ENCODE measurements at regions not wholly inside any gene's neighbourhood (a gene's known extent, or its start where the extent isn't known, plus 50 kb on each side); places are given as distances from the start of the nearest gene placed in this dataset.

DNA sequence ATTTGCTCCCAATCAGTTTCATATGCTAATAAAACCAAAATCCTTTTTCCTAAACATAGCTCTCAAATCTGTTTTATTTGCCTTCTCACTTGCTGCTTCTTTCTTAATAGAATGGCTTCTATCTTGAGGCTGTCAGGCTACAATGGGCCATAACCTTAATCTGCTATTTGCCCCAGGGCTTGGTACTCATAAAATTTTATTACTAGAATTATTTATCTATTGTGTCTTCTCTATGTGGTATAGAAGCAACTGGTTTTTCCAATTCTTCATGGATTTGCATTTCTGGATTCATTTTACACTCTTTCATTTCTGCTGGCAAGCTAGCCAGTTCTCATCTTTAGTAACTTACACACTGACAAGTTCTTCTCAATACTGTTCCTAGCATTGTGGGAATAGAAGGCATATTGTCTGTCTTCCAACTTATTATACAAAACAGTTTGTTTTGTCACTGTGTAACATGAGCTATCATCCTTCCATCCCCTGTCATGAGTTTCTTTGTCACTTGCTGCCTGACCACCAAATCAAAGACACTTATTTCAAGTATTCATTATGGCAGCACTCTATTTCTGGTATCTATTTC lies 96.6 kb upstream of the KCNIP4 start:
- Histone ChIP-seq H3K4me3 (ENCODE audit: low read length) (no peak overlapping the region), H3K36me3 (ENCODE audit: control insufficient read depth, insufficient read depth, low read length) (no peaks in the 10 kb centered on the region), H3K9me3 (ENCODE audit: control insufficient read depth, low read depth, low read length) (no peaks in the 10 kb centered on the region), H3K27ac (ENCODE audit: low read length) (no peak overlapping the region), H3K27me3 (ENCODE audit: control insufficient read depth, insufficient read depth, low read length) (no peaks in the 10 kb centered on the region), H3K4me1 (ENCODE audit: control insufficient read depth, insufficient read depth, low read length) (no peaks in the 10 kb centered on the region)
- DNase-seq = no peak

DNA sequence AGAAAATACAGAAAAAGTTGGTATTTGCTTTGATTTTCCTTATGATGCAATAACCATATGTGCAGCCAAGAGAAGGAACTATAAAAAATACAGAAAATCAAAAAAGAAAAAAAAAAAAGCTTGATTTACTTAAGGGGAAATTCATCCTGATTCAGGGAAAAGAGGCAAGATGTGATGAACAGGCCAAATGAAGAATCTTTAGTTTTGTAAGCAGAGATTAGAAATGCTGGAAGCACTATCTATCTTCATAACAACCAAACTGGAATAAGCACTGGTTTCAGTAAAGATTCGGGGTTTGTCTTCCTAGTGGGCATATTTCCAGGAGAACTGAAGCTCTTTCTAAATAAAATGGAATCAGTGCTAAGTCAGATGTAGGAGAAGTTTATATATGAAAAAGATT lies 82.9 kb upstream of the KCNIP4 start:
- no peak for DNase-seq
- no CpG with 5 or more reads among the region's 1 CpG for WGBS (ENCODE audit: insufficient coverage, low lambda C conversion rate)
- Histone ChIP-seq H3K36me3 (ENCODE audit: control insufficient read depth, insufficient read depth, low read length) (no peaks in the 10 kb centered on the region), H3K4me3 (ENCODE audit: low read length) (no peak overlapping the region), H3K4me1 (ENCODE audit: control insufficient read depth, insufficient read depth, low read length) (no peaks in the 10 kb centered on the region), H3K27me3 (ENCODE audit: control insufficient read depth, insufficient read depth, low read length) (no peaks in the 10 kb centered on the region), H3K9me3 (ENCODE audit: control insufficient read depth, low read depth, low read length) (no peaks in the 10 kb centered on the region), H3K27ac (ENCODE audit: low read length) (no peak overlapping the region)

DNA sequence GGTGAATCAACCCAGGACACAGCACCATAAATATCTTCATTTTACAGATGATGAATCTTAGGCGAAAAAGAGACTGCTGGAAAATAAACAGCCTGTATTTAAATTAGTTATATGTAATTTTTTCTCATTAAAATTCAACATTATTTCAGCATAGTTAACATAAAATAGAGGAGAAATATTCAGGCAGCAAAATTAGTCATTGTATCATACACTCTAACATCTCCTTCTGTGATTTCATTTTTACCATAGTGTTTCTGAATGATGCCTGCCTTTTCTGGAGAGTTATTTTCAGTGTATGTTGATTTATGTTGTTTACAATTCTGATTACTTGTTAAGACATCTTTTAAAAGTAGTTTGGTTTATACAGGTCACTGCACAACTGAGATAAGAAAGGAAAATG lies 82.3 kb upstream of the KCNIP4 start:
- no peak for DNase-seq
- WGBS (ENCODE audit: insufficient coverage, low lambda C conversion rate) = 100% methylated on average over 1 of the region's 1 CpG
- no peaks in the 10 kb centered on the region for H3K27me3 ChIP-seq (ENCODE audit: control insufficient read depth, insufficient read depth, low read length)

DNA sequence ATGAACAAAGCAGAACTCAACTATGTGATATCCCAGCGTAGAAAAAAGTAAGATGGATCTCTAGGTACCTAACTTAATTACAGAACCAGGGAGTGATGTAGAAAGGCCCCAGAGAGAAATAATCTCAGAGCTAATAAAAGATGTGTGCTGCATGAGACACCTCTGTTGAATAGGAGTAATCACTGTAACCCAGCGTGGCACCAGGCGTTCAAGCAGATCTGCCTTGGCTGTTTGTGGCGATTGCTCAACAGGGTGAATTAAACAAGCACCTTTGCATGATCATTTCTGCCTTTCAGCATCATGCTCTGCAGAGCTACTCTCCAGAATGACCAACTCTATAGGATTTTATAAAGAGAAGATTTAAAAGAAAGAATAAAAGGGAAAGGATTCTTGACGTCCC lies 81.7 kb upstream of the KCNIP4 start:
- DNase-seq = no peak
- H3K4me1 ChIP-seq (ENCODE audit: control insufficient read depth, insufficient read depth, low read length) = no peaks in the 10 kb centered on the region
- 63% methylated on average over 1 of the region's 5 CpGs for WGBS (ENCODE audit: insufficient coverage, low lambda C conversion rate)
- H3K9me3 ChIP-seq (ENCODE audit: control insufficient read depth, low read depth, low read length) = no peaks in the 10 kb centered on the region
- no peak overlapping the region for H3K4me3 ChIP-seq (ENCODE audit: low read length)
- H3K27me3 ChIP-seq (ENCODE audit: control insufficient read depth, insufficient read depth, low read length) = no peaks in the 10 kb centered on the region
- H3K36me3 ChIP-seq (ENCODE audit: control insufficient read depth, insufficient read depth, low read length) = no peaks in the 10 kb centered on the region
- H3K27ac ChIP-seq (ENCODE audit: low read length) = no peak overlapping the region

More for the DNA sequence above, 82.3 kb upstream of the KCNIP4 start:
- Histone ChIP-seq H3K9me3 (ENCODE audit: control insufficient read depth, low read depth, low read length) (no peaks in the 10 kb centered on the region), H3K27ac (ENCODE audit: low read length) (no peak overlapping the region), H3K4me3 (ENCODE audit: low read length) (no peak overlapping the region), H3K36me3 (ENCODE audit: control insufficient read depth, insufficient read depth, low read length) (no peaks in the 10 kb centered on the region), H3K4me1 (ENCODE audit: control insufficient read depth, insufficient read depth, low read length) (no peaks in the 10 kb centered on the region)

DNA sequence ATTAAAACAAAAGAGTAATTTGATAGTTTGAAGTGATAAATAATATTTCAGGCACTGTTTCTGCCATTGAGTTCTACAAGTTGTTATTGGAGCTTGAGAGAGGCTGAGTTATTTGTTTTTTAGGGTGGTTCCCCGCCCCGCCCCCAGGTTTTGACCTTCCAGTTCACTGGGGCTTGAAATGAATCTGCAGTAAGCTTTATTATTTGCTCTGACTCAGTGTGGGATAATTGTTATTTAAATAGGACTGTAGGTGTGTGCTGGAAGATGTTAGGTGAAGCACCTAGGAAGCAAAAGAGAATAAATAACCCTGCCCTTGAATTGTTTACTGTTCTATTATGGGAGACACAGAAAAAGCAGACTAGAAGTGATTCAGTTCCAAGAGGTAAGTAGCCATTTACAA lies 81.2 kb upstream of the KCNIP4 start:
- Histone ChIP-seq H3K27me3 (ENCODE audit: control insufficient read depth, insufficient read depth, low read length) (no peaks in the 10 kb centered on the region), H3K9me3 (ENCODE audit: control insufficient read depth, low read depth, low read length) (no peaks in the 10 kb centered on the region), H3K4me3 (ENCODE audit: low read length) (no peak overlapping the region), H3K27ac (ENCODE audit: low read length) (no peak overlapping the region), H3K36me3 (ENCODE audit: control insufficient read depth, insufficient read depth, low read length) (no peaks in the 10 kb centered on the region), H3K4me1 (ENCODE audit: control insufficient read depth, insufficient read depth, low read length) (no peaks in the 10 kb centered on the region)
- no CpG with 5 or more reads among the region's 2 CpGs for WGBS (ENCODE audit: insufficient coverage, low lambda C conversion rate)
- DNase-seq = no peak

DNA sequence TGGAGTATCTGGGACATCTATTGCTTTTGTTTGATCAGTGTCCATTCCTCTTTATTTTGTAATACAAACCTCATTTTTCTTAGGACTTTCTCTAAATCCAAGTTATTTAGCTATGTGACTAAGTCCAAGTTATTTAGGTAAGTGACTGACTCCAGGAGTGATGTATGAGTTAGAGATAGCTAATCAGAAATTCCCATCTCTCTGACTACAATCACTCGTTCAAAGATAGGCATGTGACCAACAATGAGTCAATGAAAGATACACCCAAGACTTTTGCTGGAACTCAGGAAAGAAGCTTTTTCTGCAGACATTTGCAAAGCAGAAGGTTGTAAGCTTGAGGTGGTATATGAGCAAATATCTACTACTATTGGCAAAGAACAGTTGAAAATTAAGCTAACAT lies 72.5 kb upstream of the KCNIP4 start:
- Histone ChIP-seq H3K4me1 (ENCODE audit: control insufficient read depth, insufficient read depth, low read length) (no peaks in the 10 kb centered on the region), H3K36me3 (ENCODE audit: control insufficient read depth, insufficient read depth, low read length) (no peaks in the 10 kb centered on the region), H3K9me3 (ENCODE audit: control insufficient read depth, low read depth, low read length) (no peaks in the 10 kb centered on the region), H3K27ac (ENCODE audit: low read length) (no peak overlapping the region), H3K4me3 (ENCODE audit: low read length) (no peak overlapping the region), H3K27me3 (ENCODE audit: control insufficient read depth, insufficient read depth, low read length) (no peaks in the 10 kb centered on the region)
- WGBS (ENCODE audit: insufficient coverage, low lambda C conversion rate) = 20% methylated on average over 1 of the region's 1 CpG
- DNase-seq = no peak

DNA sequence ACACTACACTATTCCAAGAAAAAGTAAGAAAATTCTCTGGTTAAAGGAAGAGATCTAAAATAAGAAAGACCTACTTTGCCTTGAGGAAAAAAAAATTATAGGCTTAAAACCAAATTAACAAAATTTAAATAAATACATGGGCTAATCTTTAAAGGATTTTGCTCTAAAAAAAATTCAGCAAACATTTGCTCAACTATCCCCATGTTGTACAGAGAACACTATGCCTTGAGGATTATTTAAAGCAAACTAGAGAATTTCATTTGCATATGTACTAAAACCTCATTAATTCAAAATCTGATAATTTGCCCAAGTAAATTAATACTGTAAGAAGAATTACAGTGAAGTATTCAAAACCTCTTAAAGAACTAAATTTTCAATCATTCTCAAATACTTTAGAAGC lies 71.6 kb upstream of the KCNIP4 start:
- H3K36me3 ChIP-seq (ENCODE audit: control insufficient read depth, insufficient read depth, low read length) = no peaks in the 10 kb centered on the region
- H3K4me3 ChIP-seq (ENCODE audit: low read length) = no peak overlapping the region
- H3K4me1 ChIP-seq (ENCODE audit: control insufficient read depth, insufficient read depth, low read length) = no peaks in the 10 kb centered on the region
- no peak overlapping the region for H3K27ac ChIP-seq (ENCODE audit: low read length)
- H3K27me3 ChIP-seq (ENCODE audit: control insufficient read depth, insufficient read depth, low read length) = no peaks in the 10 kb centered on the region
- no peak for DNase-seq
- H3K9me3 ChIP-seq (ENCODE audit: control insufficient read depth, low read depth, low read length) = no peaks in the 10 kb centered on the region

DNA sequence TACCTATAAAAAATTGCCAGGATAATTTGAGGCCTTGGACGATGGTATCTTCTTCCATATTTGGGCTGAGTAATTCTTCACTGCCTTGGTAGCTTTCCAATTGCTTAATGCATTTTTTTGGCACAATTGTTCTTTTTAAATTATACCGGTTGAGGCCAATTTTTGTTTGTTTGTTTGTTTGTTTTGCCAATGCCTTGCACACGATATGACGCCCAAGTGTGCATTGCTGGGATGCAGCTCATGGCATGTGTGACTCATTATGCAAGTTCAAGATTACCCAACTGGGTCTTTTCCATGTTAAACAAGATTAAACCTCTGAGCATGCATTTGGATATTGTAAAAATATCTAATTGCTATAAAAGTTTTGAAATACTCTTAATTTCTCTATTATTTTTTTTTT lies 71.1 kb upstream of the KCNIP4 start:
- Histone ChIP-seq H3K4me3 (ENCODE audit: low read length) (no peak overlapping the region), H3K27me3 (ENCODE audit: control insufficient read depth, insufficient read depth, low read length) (no peaks in the 10 kb centered on the region), H3K4me1 (ENCODE audit: control insufficient read depth, insufficient read depth, low read length) (no peaks in the 10 kb centered on the region), H3K9me3 (ENCODE audit: control insufficient read depth, low read depth, low read length) (no peaks in the 10 kb centered on the region), H3K36me3 (ENCODE audit: control insufficient read depth, insufficient read depth, low read length) (no peaks in the 10 kb centered on the region), H3K27ac (ENCODE audit: low read length) (no peak overlapping the region)
- WGBS (ENCODE audit: insufficient coverage, low lambda C conversion rate) = 90% methylated on average over 3 of the region's 4 CpGs
- DNase-seq = no peak

DNA sequence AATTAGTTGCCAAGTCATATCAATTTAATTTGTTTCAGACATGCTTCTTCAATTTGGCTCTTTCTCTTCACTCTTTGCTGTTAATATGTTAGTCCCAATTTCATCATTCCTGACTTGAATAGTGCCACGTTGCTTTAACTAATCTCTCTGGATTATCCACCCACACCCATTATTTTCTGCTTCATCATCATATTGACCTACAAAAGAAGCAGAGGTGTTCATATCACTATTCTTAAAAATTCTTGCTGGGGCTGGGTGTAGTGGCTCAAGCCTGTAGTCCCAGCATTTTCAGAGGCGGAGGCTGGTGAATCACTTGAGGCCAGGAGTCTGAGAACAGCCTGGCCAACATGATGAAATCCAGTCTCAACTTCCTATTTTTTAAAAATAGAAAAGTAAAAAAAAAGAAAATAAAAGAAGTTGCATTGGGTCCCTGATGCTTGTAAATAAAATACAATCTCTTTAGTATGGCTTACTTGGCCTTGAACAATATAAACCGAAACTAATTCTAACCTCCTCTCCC lies 65.7 kb upstream of the KCNIP4 start:
- no peaks in the 10 kb centered on the region for H3K4me1 ChIP-seq (ENCODE audit: control insufficient read depth, insufficient read depth, low read length)
- no peaks in the 10 kb centered on the region for H3K27me3 ChIP-seq (ENCODE audit: control insufficient read depth, insufficient read depth, low read length)
- H3K36me3 ChIP-seq (ENCODE audit: control insufficient read depth, insufficient read depth, low read length) = no peaks in the 10 kb centered on the region
- H3K4me3 ChIP-seq (ENCODE audit: low read length) = no peak overlapping the region
- H3K9me3 ChIP-seq (ENCODE audit: control insufficient read depth, low read depth, low read length) = no peaks in the 10 kb centered on the region
- 60% methylated on average over 2 of the region's 3 CpGs for WGBS (ENCODE audit: insufficient coverage, low lambda C conversion rate)
- no peak for DNase-seq
- no peak overlapping the region for H3K27ac ChIP-seq (ENCODE audit: low read length)

DNA sequence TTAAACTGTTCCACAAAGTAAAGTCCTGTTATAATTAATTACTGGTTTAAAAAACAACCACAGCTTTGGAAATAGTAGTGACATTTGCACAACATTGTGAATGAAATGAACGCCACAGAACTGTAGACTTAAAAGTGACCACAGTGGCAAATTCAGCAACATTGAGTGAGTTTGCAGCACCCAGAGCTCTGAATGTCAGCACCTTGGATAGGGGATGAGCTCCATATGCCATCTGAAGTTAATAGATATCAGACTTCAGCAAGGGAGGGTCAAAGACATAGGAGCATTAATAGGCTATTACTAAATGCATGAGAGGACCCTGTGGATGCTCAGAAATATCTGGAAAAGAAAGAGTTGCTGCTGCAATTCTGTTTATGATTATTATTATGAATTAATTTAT lies 55.3 kb upstream of the KCNIP4 start:
- Histone ChIP-seq H3K4me3 (ENCODE audit: low read length) (no peak overlapping the region), H3K27ac (ENCODE audit: low read length) (no peak overlapping the region), H3K4me1 (ENCODE audit: control insufficient read depth, insufficient read depth, low read length) (no peaks in the 10 kb centered on the region), H3K27me3 (ENCODE audit: control insufficient read depth, insufficient read depth, low read length) (no peaks in the 10 kb centered on the region), H3K36me3 (ENCODE audit: control insufficient read depth, insufficient read depth, low read length) (no peaks in the 10 kb centered on the region), H3K9me3 (ENCODE audit: control insufficient read depth, low read depth, low read length) (no peaks in the 10 kb centered on the region)
- 60% methylated on average over 1 of the region's 1 CpG for WGBS (ENCODE audit: insufficient coverage, low lambda C conversion rate)
- DNase-seq = no peak
